NT2/D1 (cell line): ENCODE measurements at regions not wholly inside any gene's neighbourhood (a gene's known extent, or its start where the extent isn't known, plus 50 kb on each side); places are given as distances from the start of the nearest gene placed in this dataset.

Source experiments
- SUZ12 ChIP-seq: IDR thresholded peaks from 2 replicates; pipeline ENCODE4 v1.6.1; 2011; ENCODE audit not compliant: insufficient read length, insufficient read depth; ENCODE audit errors: extremely low read depth
- YY1 ChIP-seq: IDR thresholded peaks from 2 replicates; pipeline ENCODE4 v1.6.1; 2011; ENCODE audit not compliant: insufficient read length, insufficient read depth
- ZNF274 ChIP-seq: IDR thresholded peaks from 2 replicates; pipeline ENCODE4 v1.6.1; 2011; ENCODE audit warnings: mild to moderate bottlenecking, low read depth, low read length

- TF ChIP-seq YY1 (no peak), ZNF274 (no peak), SUZ12 (no peak)
Measured at GRCh38 chr11:98829971-98830370, 190.8 kb upstream of the CNTN5 start.
